Stimulated activated CD4-positive, alpha-beta T cell treated with anti-CD3 and anti-CD28 coated beads, Interleukin-2, amount 100 ng/mL, for 48 hours (primary cell): ENCODE measurements at regions not wholly inside any gene's neighbourhood (a gene's known extent, or its start where the extent isn't known, plus 50 kb on each side); places are given as distances from the start of the nearest gene placed in this dataset.

Source experiments
- DNase-seq, 2 donors: peaks; one replicate each; pipeline ENCODE4 v3.0.0-alpha.2; 2020

DNA sequence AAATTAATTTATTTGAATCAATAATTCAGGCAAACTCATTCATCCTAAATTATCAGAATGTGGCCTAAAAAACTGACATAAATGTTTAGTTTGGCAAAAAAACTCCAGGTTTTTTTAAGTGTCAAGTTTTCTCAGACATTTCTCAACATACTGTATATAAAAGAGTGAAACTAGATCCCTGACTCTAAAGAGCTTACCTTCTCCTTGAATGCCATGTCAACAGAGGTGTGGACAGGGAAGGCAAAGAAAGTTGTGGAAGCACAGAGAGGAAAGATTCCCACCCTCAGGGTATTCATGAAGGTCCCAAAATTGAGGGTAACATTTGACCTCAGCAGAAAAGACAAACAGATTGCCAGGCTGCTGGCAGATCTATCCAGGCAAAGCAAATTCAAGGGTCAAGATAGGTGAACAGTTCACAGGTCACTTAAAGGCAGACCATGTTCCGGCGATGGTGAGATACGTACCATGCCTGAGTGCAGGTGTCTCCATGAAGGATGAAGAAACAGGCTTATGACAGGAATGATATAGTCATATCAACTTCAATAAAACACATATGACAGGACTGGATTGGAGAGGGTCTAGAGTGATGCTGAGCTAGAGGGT lies 1638.3 kb upstream of the ZEB2 start:
- DNase-seq: no peak

GRCh38 chr2:146147448-146148012 lies 1627.6 kb upstream of the ZEB2 start:
- no peak for DNase-seq

- DNase-seq: no peak
Observed at GRCh38 chr2:146143971-146144370, 1624.1 kb upstream of the ZEB2 start.

GRCh38 chr2:146138820-146139219 lies 1618.9 kb upstream of the ZEB2 start:
- DNase-seq: no peak

GRCh38 chr2:146135245-146135644 lies 1615.3 kb upstream of the ZEB2 start:
- no peak for DNase-seq

- no peak for DNase-seq
Observed at GRCh38 chr2:146131785-146132184, 1611.9 kb upstream of the ZEB2 start.

DNA sequence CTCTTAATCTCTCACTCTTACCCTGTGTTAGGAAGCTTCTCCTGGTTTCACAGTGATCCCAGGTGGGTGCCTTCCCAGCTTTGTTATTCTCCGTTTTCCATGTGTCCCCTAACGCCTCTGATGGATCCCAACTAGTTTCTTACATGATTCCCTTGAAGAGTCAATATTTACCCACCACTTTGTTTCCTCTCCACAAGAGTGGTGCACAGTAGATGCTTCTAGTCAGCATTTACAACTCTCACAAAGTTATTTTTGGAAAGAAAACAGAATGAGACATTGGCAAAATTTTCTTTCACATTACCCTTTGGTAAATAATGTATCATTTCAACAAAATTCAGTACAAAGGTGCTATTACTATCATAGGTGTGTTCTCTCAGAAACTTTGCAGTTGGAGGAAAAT lies 1611.1 kb upstream of the ZEB2 start:
- no peak for DNase-seq

- DNase-seq: no peak
Observed at GRCh38 chr2:146130290-146130689, 1610.4 kb upstream of the ZEB2 start.

GRCh38 chr2:146129231-146129630 lies 1609.3 kb upstream of the ZEB2 start:
- no peak for DNase-seq

DNA sequence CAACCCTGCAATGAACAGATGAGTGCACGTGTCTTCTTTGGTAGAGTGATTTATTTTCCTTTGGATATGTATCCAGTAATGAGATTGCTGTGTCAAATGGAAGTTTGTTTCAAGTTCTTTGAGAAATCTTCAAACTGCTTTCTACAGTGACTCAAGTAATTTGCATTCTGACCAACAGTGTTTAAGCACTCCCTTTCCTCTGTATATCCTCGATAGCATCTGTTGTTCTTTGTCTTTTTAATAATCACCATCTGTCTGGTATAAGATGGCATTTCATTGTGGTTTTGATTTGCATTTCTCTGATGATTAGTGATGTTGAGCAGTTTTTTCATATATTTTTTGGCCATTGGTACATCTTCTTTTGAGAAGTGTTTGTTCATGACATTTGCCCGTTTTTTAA lies 1608.3 kb upstream of the ZEB2 start:
- DNase-seq: no peak

DNA sequence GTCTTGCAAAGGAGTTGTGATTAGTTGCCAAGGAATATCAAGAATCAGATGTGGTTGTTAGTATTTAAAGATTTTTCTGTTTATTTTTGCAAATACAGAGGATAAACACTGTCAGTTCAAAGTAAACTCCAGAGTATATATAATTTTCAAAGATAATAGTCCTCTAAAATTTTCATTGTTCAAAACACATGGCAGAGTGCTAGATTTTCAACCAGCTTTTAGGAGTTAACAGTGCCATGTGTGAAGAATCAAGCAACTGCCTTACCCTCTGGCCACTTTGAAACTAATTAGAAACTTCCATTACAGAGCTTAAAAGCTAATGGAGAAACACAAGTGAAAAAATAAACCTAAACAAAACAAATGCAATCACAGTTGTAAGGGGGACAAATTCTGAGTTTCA lies 1605.6 kb upstream of the ZEB2 start:
- no peak for DNase-seq

- no peak for DNase-seq
Observed at GRCh38 chr2:146124741-146125140, 1604.8 kb upstream of the ZEB2 start.

DNA sequence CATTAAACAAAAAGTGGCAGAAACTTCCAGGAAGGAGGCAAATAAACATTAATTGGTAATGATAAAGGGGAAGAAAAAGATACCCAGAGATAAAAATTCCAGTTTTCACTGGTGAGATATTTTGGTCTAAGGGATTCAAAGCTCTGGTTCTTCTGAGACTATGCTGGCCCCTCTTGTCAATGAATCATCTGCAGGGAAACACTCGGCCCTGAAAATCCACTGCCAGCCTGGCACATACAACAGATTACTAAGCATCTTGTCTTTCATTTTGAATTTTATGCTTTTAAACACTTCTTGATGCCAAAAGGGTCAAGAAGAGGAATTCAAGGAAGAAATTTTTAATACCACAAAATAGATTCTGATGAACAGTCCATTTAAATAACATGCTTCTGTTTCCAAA lies 1603.8 kb upstream of the ZEB2 start:
- DNase-seq: no peak

GRCh38 chr2:146123256-146123655 lies 1603.3 kb upstream of the ZEB2 start:
- DNase-seq: no peak

GRCh38 chr2:146119586-146119985 lies 1599.7 kb upstream of the ZEB2 start:
- DNase-seq: no peak

DNA sequence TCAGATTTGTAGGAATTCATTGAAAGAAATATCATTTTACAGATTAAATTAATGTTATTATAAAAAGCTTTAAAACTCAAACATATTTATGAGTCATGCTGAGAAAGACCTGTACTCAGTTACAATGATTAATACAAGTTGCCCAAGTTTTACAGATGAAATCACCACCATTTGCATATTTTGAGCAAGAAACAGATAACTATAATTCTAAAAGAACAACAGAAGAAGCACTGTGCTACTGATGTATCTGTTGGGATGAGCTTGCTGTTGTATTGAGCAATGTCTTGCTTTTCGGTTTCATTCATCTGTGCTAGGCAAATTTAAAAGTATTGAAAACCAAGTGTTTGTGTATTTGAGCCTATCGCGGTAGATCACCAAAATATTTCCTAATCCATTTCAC lies 1589.1 kb upstream of the ZEB2 start:
- DNase-seq: no peak

DNA sequence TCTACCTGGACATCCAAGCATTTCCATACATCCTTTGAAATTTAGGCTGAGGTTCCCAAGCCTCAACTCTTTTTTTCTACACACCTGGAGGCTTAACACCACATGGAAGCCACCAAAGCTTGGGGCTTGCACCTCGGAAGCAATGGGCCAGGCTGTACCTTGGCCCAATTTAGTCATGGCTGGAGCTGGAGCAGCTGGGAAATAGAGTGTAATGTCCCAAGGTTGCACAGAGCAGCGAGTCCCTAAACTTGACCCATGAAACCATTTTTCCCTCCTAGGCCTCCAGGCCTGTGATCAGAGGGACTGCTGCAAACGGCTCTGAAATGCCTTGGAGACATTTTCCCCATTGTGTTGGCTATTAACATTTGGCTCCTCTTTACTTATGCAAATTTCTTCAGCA lies 1574.3 kb upstream of the ZEB2 start:
- no peak for DNase-seq

DNA sequence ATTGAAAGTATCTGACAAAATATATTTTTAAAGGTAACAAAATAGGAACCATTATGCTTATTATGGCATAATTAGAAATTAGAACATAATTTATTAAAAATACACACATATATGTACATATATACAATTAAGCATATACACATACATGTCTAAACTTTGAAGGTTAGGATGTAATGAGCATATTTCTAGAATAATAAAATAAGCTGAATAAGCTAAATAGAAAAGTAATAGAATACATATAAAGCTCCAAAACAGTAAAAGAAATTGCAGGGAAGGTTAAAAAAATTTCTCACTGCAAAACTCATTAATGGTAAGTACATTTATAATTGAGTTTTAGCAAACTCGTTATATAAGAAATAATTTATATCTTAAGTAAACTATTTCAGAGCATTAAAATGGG lies 1561.5 kb upstream of the ZEB2 start:
- no peak for DNase-seq

DNA sequence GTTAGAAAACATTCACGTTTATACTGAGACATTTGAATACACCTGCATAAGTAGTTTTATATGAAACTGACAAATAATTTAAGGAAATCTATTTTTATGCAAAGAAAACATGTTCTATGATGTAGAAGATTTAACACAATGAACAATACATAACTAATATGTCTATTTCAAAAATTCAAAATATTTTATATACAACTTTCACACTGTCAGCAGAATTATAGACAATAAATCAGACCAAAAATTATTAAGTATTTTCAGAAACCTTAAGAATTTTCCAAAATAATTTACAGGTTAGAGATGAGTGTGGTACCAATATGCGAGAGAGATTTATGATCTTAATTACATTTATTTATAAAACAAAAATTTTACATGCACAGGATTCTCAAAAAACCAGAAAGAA lies 1561.0 kb upstream of the ZEB2 start:
- DNase-seq: no peak

GRCh38 chr2:146079216-146079615 lies 1559.3 kb upstream of the ZEB2 start:
- DNase-seq: no peak

DNA sequence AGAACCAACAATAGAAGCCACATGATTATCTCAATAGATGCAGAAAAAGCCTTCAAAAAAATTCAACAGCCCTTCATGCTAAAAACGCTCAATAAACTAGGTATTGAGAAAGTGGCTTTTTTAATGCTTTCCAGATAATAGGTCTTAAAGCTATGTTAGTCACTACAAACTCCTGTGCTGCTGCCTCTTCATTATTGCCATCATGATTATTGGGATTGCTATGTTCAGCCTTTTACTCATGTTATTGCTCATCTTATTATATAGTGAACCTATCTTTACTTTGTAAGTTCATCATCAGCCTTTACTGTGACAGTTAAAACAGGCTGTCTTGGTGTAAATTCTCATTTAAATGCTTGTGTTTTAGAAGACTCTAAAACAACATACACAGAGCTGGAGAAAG lies 1557.2 kb upstream of the ZEB2 start:
- DNase-seq: no peak

DNA sequence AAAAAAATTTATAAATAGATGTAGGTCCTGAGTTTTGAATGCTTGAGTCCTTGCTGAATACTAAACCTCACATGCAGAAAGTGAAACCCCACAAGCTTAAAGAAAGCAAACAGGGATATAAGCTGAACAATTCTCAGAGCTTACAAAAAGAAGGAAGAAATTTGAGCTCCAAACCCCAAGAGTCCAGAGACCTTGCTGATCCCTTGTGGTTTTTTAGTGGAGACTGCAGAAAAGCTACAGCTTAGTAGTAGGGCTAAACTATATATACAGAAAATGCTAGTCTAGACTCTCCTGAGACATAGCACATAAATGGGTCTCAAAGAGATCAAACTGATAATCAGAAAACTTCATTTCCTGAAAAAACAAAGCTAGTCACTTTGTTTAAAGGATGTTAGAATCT lies 1548.1 kb upstream of the ZEB2 start:
- DNase-seq: no peak

- no peak for DNase-seq
Observed at GRCh38 chr2:146048141-146048540, 1528.2 kb upstream of the ZEB2 start.

DNA sequence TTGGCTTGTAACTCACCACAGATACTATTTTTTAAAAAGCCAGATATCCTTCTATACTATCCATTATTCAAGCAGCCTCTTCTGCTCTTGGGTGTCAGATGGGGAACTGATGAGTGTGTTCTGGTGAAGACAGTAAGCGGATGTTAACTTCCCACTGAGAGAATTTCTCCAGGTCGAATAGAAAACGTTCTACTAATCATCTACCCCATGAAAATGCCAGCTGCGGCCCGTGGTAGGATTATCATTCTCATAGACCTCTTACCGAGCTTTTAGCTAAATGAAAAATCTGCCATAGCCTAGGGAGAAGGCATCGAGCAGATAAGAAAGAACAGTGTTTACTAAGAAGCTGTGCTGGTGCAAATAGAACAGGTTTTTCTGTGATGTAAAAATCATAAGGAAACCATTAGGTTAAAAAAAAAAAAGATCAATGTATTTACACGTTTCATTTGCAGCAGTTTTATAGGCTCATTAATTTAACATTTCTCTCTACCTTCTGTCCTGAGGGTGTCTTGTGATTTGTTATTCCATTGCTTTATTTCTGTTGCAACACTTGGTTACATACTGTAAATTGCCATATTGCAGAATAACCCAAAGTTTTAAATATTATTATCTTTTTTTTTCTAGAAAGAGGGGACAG lies 1521.5 kb upstream of the ZEB2 start:
- DNase-seq: no peak

- DNase-seq: no peak
Observed at GRCh38 chr2:146040051-146040450, 1520.1 kb upstream of the ZEB2 start.
